ENCODE measurements at regions not wholly inside any gene's neighbourhood (a gene's known extent, or its start where the extent isn't known, plus 50 kb on each side); places are given as distances from the start of the nearest gene placed in this dataset.
A peak's percentile ranks its signal among the peaks of the same experiment; 100 is the strongest.
"Not testable (repeated sequence)": the region's sequence is repeated elsewhere in the genome, so short reads cannot be mapped to it uniquely, and the experiment has no call there.

DNA sequence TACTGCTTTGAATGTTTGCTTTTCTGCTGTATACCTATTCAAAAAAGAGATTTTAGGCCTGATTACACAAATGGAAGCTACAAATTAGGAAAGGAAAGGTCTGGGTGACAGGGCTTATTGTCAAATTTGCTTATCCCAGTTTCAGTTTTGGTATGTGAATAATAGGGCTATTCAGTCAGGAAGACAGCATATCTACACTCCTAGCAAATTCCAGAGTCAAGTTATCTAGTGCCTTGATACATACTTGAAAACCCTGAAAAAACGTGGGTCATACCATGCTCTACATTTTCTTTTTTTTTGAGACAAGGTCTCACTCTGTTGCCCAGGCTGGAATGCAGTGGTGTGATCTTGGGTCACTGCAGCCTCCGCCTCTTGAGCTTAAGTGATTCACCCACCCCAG is 59.2 kb upstream of the CCDC180 start:
- not testable (repeated sequence) for DNase-seq (ENCODE audit: low read depth)

DNA sequence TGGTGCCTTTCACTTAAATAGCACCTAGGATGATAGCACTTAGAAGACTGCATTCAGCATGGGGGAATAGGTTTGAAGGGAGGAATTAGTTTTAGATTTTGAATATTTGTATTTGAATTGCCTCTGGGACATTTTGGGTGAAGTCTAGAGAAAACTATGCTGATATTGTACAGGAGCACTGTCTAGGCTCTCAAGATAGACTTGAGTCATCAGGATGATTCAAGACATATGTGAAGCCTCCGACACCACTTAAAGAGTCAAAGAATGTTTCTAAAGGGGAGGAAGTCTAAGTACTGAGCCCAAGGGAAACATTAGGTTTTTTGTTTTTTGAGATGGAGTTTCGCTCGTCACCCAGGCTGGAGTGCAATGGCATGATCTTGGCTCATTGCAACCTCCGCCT is 63.9 kb upstream of the CCDC180 start:
- DNase-seq (ENCODE audit: low read depth) = no peak

DNA sequence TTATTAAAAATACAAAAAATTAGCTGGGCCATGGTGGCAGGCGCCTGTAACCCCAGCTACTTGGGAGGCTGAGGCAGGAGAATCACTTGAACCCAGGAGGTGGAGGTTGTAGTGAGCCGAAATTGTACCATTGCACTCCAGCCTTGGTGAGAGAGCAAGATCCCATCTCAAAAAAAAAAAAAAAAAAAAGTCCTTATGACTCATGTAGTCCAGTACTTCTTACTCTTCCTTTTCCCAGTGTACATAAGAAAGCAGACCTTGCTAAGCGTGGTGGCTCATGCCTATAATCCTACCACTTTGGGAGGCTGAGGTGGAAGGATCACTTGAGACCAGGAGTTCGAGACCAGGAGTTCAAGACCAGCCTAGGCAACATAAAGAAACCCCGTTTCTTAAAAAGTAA is 66.0 kb upstream of the CCDC180 start:
- DNase-seq (ENCODE audit: low read depth) = not testable (repeated sequence)

DNA sequence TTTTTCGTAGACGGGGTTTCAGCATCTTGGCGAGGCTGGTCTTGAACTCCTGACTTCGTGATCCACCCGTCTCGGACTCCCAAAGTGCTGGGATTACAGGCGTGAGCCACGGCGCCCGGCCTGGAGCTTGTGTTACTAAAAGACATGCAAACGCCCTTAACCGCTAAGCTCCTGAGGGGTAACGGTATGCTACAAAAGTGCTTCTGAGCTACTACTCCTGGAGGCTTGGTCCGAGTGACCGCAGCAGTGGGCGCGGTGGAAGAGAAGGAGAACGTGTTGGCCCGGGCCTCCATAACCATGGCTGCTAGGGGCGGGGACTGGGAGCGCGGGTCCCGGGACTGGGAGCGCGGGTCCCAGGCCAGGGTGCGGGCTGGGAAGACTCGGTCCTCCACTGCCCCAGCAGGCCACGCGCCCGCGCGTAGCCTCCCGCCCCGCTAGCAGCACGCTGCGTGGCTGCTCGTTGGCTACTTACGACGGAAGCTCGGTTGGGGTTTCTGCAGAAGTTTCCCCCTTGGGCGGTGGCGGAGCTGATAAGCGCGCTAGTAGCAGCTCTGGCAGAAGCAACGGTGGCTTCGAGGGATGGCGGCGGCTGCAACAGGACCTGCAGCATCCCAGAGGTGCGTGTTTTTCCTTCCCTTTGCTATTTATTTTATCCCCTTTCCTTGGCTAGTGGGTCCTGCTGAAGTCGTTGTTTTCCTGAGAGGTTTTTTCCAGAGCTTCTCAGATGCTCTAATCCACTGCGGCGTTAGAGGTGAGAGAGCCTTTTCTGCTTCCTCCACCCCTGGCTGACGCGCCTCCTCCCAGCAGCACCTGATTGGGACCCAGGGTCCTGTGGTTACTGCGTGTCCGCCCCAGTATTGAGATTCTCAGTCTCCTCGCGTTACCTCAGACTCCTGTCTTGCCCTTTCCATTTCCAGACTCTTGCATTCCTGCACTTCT is 69.2 kb upstream of the CCDC180 start:
- DNase-seq (ENCODE audit: low read depth) = peak; percentile 65

DNA sequence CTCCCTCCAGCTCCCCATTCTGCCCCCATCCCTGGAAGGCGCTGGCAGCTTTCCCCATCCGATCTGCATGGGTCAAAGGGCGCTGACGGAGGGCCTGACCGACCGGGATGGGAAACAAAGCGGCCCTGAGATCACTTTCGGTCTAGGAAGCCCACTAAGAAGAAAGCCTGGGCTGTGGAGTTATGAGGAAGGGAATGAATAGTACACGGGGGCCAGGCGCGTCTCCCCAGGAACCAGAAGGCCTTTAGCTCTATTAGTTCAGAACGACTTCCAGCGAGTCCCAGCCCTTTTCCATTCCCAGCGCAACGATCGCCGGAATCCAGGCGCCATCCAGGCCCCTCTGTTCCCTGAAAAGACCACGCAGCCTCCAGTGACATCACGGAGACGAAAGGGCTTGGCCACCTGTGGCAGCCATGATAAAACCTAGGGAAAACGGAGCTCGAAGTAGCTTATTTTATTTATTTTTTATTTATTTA is 70.1 kb upstream of the CCDC180 start:
- DNase-seq (ENCODE audit: low read depth) = no peak

DNA sequence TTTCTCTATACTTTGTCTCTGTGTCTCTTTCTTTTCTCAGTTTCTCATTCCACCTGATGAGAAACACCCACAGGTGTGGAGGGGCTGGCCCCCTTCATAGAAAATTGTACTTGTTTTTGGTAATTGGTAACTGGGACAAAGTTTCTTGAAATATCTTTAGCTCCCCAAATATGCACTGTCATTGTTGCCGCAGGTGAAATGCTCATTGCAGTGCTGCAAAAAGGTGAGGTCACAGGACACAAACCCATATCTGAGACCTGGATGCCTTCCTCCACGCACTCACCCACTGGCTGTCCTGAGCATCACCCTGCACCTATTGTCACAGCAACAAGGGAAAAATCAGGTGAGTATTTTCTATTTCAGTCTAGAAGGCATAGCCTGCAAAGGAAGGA is 74.5 kb upstream of the CCDC180 start:
- DNase-seq (ENCODE audit: low read depth) = not testable (repeated sequence)

DNA sequence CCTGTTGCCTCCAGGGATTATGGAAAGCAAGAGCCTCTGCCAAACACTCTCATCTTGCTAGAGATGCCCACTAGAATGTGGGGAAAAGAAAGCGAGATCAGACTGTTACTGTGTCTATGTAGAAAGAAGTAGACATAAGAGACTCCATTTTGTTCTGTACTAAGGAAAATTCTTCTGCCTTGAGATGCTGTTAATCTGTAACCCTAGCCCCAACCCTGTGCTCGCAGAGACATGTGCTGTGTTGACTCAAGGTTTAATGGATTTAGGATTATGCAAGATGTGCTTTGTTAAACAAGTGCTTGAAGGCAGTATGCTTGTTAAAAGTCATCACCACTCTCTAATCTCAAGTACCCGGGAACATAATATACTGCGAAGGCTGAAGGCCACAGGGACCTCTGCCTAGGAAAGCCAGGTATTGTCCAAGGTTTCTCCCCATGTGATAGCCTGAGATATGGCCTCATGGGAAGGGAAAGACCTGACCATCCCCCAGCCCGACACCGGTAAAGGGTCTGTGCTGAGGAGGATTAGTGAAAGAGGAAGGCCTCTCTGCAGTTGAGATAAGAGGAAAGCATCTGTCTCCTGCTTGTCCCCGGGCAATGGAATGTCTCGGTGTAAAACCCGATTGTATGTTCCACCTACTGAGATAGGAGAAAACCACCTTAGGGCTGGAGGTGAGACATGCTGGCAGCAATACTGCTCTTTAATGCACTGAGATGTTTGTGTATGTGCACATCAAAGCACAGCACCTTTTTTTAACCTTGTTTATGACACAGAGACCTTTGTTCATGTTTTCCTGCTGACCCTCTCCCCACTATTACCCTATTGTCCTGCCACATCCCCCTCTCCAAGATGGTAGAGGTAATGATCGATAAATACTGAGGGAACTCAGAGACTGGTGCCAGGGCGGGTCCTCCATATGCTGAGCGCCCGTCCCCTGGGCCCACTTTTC is 75.1 kb upstream of the CCDC180 start:
- not testable (repeated sequence) for DNase-seq (ENCODE audit: low read depth)

DNA sequence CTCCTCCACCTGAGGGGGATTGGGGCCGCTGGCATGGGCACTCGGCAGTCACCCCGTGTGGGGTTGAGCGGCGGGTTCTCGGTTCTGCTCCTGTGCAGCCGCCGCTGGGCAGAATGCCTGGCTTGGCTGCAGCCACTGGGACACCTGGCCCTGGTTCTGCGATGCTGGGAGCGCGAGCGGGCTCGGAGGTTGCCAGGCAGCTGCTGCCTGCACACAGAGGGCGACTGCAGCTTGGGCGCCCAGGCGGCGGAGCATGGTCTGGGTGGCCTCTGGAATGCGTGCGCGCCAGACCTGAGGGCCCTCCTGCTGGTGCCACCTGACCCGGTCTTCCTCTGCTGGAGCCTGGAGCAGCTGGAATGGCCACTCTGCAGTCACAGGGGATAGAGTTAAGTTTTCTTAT is 85.1 kb upstream of the CCDC180 start:
- not testable (repeated sequence) for DNase-seq (ENCODE audit: low read depth)

DNA sequence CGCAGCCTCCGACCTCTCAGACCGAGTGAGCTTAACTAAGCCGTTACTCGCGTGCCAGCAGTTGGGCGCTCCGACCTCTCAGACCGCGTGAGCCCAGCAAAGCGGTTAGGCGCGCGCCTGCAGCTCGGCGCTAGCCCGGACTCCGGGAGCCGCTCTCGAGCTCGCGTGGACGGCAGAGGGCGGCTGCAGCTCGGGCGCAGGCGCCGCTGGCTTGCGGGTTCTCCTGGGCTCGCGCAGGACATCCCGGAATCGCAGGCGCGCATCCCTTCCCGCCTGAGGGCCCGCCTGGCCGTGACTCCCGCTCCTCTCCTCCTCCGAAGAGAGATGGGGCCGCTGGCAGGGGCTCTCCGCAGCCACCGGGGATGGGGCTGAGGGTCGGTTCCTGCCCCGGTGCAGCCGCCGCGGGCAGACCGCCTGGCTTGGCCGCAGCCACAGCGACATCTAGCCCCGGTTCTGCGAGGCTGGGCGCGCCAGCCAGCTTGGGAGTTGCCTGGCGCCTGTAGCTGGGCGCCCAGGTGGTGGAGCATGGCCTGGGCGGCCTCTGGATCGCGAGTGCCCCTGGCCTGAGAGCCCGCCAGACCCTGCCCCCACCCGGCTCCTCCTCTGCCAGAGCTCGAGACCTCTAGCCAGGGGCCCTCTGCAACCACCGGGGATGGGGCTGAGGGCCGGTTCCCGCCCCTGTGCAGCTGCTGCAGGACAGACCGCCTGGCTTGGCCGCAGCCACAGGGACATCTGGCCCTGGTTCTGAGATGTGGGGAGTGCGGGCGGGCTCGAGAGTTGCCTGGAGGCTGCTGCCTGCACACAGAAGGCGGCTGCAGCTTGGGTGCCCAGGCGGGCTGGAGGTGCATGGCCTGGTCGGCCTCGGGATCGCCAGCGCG is 85.7 kb upstream of the CCDC180 start:
- peak; percentile 35 for DNase-seq (ENCODE audit: low read depth)

DNA sequence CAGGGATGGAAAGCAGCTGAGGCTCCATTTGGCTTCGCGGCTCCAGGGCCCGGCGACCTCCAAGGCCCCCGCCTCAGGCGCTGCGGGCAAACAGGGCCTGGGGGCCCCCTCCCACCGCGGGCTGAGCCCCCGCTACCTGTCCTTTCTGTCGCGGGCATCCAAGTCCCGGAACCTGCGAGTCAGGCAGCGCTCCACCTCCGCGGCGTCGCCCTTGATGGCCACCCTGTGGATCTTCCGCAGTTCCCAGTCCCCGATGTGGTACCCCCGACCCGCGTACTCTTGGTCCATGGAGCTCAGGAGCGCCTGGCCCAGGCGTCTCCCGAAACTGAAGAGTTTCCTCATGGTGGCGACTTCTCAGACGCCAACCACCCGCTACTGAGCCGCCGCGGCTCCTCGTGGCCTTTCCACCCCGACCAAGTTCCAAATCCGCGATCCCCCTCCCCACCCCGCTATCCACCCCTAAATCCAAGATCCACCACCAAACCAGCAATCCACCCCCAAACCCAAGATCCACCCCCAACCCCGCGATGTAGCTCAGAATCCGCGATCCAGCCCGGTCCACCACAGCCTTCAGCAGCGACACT is 86.5 kb upstream of the CCDC180 start:
- no peak for DNase-seq (ENCODE audit: low read depth)

DNA sequence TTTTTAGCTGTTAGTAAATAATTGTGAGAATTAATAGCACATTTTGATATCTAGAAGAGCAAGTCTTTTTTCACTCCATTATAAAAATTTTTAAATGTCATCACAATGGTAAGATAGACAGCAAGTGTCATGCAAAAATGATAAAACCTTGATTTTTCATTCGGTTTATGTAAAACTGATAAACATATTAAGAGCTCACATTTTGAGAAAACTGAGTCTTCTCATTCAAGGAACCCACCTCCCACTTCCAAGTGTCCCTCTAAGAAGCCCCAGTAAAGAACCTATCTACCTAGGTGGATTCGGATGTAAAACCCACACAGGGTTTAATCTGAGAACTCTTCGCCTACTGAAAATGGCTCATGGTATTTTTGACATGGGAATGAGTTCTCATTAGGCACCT is 87.1 kb upstream of the CCDC180 start:
- DNase-seq (ENCODE audit: low read depth) = not testable (repeated sequence)

DNA sequence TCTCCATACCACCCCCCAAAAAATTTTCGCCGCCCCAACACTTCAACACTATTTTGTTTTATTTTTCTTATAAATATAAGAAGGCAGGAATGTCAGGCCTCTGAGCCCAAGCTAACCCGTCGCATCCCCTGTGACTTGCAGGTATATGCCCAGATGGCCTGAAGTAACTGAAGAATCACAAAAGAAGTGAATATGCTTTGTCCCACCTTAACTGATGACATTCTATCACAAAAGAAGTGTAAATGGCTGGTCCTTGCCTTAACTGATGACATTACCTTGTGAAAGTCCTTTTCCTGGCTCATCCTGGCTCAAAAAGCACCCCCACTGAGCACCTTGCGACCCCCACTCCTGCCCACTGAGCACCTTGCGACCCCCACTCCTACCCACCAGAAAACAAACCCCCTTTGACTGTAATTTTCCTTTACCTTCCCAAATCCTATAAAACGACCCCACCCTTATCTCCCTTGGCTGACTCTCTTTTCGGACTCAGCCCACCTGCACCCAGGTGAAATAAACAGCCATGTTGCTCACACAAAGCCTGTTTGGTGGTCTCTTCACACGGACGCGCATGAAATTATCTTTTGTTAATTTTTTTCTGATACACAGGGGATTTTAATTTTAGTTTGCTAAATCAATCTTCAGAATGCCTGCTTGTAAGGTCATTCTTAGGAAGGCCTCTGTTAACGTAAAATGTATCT is 87.9 kb upstream of the CCDC180 start:
- DNase-seq (ENCODE audit: low read depth) = not testable (repeated sequence)

DNA sequence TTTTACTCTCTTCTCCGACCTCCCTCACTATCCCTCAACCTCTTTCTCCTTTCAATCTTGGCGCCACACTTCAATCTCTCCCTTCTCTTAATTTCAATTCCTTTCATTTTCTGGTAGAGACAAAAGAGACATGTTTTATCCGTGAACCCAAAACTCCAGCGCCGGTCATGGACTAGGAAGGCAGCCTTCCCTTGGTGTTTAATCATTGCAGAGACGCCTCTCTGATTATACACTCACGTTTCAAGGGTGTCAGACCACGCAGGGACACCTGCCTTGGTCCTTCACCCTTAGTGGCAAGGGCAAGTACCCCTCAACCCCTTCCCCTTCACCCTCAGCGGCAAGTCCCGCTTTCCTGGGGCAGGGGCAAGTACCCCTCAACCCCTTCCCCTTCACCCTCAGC is 92.3 kb upstream of the CCDC180 start:
- not testable (repeated sequence) for DNase-seq (ENCODE audit: low read depth)

DNA sequence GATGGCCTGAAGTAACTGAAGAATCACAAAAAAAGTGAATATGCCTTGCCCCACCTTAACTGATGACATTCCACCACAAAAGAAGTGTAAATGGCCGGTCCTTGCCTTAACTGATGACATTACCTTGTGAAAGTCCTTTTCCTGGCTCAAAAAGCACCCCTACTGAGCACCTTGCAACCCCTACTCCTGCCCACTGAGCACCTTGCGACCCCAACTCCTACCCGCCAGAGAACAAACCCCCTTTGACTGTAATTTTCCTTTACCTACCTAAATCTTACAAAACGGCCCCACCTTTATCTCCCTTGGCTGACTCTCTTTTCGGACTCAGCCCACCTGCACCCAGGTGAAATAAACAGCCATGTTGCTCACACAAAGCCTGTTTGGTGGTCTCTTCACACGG is 92.9 kb upstream of the CCDC180 start:
- not testable (repeated sequence) for DNase-seq (ENCODE audit: low read depth)

DNA sequence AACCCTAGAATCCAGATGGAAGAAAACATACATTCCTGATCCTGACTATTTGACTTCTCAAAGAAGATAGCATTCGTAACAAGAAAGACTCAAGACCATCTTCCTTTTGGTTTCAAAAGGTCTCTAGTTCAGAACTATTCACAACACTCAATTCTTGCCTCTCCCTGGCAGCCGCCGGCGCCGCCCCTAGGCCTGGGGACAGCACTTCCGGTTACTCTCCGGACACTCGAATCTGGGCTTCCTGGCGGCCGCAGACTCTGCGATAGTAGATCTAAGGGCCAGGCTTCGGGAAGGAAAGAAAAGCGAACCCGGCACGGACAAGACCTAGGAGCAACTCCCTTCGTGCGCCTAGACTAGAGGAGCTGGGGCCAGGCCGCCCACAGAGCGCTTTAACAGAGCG is 107.8 kb upstream of the CCDC180 start:
- not testable (repeated sequence) for DNase-seq (ENCODE audit: low read depth)

DNA sequence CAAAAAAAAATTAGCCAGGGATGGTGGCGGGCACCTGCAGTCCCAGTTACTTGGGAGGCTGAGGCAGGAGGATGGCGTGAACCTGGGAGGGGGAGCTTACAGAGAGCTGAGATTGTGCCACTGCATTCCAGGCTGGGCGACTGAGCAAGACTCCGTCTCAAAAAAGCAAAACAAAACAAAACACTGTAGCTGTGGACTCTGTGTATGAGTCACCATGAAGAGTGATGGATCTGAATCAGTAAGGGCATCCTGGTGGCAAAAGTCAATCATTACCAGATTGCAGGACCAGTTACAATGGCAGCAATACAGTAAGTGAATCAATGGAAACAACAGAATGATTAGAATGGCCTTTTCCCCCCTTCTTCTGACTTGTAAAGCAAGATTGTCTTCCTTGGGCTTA is 113.7 kb upstream of the CCDC180 start:
- not testable (repeated sequence) for DNase-seq (ENCODE audit: low read depth)

DNA sequence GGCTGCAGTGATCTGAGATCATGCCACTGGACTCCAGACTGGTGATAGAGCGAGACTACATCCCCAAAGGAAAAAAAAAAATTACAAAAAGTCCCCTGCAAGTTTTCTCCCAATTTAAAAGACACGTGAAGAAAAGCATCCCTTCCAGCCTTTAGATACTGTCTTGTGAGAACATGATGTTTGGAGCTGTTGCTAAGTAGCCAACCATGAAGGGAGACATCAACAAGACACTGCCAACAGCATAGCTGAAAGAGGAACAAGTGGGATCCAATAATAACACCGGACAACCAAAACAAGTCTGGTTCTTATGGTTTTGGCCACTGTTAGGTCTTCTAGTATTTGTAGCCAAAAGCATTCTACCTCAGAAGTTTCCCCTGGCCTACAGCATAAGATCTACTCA is 118.9 kb upstream of the CCDC180 start:
- no peak for DNase-seq (ENCODE audit: low read depth)

DNA sequence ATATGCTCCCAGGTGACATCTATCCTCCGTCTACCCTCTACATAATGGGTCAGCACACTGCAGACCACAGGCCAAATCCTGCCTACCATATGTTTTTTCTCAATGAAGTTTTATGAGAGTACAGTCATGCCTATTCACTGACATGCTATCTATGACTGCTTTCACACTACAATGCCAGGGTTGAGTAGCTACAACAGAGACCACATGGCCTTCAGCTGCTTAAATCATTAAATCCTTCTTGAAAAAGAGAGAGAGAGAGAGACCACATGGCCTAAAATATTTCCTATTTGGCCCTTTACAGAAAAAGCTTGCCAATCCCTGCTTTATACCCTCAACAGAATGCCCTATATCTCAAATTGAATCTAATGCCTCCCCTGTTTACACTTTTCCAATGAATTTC is 119.8 kb upstream of the CCDC180 start:
- not testable (repeated sequence) for DNase-seq (ENCODE audit: low read depth)

DNA sequence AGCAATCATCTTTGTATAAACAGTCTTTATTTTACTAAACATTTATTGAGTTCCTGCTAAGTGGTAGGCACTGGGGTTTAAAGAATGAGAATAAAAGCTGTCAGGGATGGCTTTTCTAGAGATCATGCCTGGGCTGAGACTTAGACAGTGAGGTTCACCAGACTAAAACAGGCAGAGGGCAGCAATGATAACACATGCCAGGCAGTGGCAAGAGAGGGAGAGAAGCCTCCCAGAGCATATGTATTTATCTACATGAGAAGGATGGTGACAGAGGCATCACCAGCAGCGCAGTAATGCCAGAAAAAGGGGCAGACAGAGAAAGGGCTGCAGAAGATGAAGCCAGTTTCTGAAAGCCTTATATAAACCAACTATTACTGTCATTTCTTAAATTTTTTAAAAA is 121.0 kb upstream of the CCDC180 start:
- DNase-seq (ENCODE audit: low read depth) = no peak

DNA sequence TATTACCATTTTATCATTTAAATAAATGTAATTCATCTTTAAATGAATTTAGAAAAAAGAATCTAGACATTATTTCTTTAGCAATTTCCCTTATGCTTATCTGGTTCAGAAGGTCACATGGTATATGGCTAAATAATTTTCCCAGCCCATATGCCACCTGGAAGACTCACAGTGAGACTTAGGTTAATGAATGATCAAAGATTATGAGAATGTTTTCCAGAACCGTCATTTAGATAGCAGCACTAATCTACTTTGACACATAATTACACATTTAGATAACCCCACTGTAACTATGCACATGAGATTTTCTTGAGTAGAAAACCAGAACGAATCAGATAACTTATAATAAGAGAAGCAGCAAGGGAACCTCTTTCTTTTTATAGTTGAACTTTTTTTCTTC is 124.9 kb upstream of the CCDC180 start:
- not testable (repeated sequence) for DNase-seq (ENCODE audit: low read depth)

DNA sequence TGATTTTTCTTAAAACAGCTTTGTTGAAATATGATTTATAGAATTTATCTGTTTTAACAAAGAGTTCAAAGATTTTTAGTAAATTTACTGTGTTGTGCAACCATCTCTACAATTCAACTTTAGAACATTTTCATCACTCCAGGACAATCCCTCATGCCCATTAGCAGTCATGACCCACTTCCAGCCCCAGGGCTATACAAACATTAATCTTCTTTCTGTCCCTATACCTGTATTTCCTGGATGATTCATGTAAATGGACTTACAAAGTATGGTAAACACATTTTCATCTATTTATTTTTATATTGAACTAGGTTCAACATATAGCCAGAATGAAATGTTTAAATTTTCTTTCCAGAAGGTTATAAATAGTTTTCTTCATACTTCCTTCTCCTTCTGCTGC is 127.8 kb upstream of the CCDC180 start:
- DNase-seq (ENCODE audit: low read depth) = no peak
